ENCODE measurements at regions not wholly inside any gene's neighbourhood (a gene's known extent, or its start where the extent isn't known, plus 50 kb on each side); places are given as distances from the start of the nearest gene placed in this dataset.

GRCh38 chr4:10898072-10898471, 213.5 kb upstream of the CLNK start:
- Mint-ChIP-seq H3K4me3 (no peak overlapping the region), H3K36me3 (ENCODE audit: low read depth) (no peaks in the 10 kb centered on the region), H3K4me1 (peaks cover 9% of the 10 kb centered on the region), H3K27ac (peak overlapping the region; percentile 44), H3K9me3 (peaks cover 7% of the 10 kb centered on the region), H3K27me3 (no peaks in the 10 kb centered on the region)
- ATAC-seq (no peak), DNase-seq (no peak)

DNA sequence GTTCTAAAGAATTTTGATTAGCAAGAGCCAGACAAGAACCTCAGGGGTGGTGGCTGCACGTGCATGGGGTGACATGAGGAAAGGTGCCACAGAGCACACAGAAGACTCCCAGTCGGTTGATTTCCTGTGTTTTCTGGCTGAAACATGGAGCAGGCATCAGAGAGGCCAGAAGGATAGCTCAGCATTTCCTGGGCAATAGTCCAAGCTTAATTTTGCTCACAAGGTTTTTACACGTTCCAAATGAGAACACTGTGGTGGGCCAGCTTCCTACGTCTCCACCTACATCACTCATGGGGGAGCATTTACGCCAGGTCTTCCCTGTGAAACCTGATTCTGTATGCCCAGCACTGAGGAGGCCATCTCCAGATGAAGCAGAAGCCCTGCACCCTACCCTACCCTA, 212.5 kb upstream of the CLNK start:
- DNase-seq (no peak), ATAC-seq (no peak)
- Mint-ChIP-seq H3K27me3 (no peaks in the 10 kb centered on the region), H3K27ac (no peak overlapping the region), H3K36me3 (ENCODE audit: low read depth) (no peaks in the 10 kb centered on the region), H3K4me3 (no peak overlapping the region), H3K9me3 (peaks cover 7% of the 10 kb centered on the region), H3K4me1 (peaks cover 9% of the 10 kb centered on the region)

DNA sequence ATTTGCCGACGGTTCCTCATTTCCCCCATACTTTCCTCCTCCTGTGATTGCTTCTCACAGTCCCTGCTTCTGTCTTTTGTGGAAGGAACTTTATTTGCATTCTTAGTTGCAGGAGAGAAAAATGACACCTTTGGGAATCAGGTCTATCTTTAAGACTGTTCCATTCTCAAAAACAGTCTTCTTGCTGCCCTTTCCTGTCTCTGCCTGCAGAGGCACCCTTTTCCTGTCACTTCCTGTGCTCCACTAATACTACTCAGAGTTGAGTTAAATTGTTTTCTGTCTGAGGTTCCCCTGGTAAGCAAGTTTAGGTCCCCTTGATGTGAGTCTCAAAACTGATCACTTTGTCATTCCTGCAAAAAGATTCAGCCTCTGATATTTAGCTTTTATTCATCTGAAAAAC, 208.8 kb upstream of the CLNK start:
- Mint-ChIP-seq H3K27ac (no peak overlapping the region), H3K27me3 (no peaks in the 10 kb centered on the region), H3K36me3 (ENCODE audit: low read depth) (no peaks in the 10 kb centered on the region), H3K4me3 (no peak overlapping the region), H3K9me3 (peaks cover 3% of the 10 kb centered on the region), H3K4me1 (peaks cover 9% of the 10 kb centered on the region)
- ATAC-seq (no peak), DNase-seq (no peak)

GRCh38 chr4:10891866-10892265, 207.3 kb upstream of the CLNK start:
- H3K4me1 Mint-ChIP-seq, result peaks cover 7% of the 10 kb centered on the region
- no peak for ATAC-seq
- no peaks in the 10 kb centered on the region for H3K9me3 Mint-ChIP-seq
- no peaks in the 10 kb centered on the region for H3K36me3 Mint-ChIP-seq (ENCODE audit: low read depth)
- no peak overlapping the region for H3K4me3 Mint-ChIP-seq
- H3K27me3 Mint-ChIP-seq, result no peaks in the 10 kb centered on the region
- no peak for DNase-seq
- no peak overlapping the region for H3K27ac Mint-ChIP-seq

- Mint-ChIP-seq H3K27me3 (no peaks in the 10 kb centered on the region), H3K9me3 (no peaks in the 10 kb centered on the region), H3K4me3 (no peak overlapping the region), H3K4me1 (peaks cover 7% of the 10 kb centered on the region), H3K27ac (no peak overlapping the region), H3K36me3 (ENCODE audit: low read depth) (no peaks in the 10 kb centered on the region)
- DNase-seq (no peak), ATAC-seq (no peak)
These were observed 205.3 kb upstream of the CLNK start for GRCh38 chr4:10889819-10890218.

DNA sequence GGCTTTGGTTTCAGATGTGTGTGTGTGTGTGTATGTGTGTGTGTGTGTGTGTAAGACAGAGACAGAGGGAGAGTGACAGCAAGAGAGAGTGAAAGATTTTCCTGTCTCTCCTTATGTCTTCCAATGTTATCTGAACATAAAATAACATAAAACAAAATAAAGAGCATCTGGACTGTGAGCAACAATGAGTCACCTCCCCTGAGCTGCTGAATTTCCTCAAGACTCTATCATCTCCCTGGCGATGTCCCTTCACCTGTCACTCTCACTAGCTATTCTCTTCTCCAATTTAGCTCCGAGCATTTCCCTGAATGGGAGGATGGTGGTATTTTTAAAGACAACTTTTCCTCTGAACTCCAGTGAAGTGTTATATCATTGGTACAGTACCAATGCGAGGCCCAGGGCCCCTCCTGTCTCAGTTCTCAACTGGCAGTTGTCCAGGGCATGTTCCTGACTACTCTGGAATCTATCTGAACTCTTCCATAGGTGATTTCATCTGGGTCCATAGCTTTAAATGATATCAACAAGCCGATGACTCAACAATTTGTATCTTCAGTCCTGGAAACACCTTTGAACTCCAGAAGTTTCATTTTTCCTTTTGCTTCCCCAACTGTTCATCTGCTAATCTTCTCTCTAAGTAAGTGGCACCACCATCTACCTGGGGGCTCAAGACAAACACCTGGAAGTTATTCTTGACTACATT, 195.0 kb upstream of the CLNK start:
- ATAC-seq, result no peak
- DNase-seq, result no peak
- H3K36me3 Mint-ChIP-seq (ENCODE audit: low read depth), result no peaks in the 10 kb centered on the region
- H3K27me3 Mint-ChIP-seq, result no peaks in the 10 kb centered on the region
- H3K9me3 Mint-ChIP-seq, result no peaks in the 10 kb centered on the region
- H3K27ac Mint-ChIP-seq, result no peak overlapping the region
- no peaks in the 10 kb centered on the region for H3K4me1 Mint-ChIP-seq
- H3K4me3 Mint-ChIP-seq, result no peak overlapping the region

DNA sequence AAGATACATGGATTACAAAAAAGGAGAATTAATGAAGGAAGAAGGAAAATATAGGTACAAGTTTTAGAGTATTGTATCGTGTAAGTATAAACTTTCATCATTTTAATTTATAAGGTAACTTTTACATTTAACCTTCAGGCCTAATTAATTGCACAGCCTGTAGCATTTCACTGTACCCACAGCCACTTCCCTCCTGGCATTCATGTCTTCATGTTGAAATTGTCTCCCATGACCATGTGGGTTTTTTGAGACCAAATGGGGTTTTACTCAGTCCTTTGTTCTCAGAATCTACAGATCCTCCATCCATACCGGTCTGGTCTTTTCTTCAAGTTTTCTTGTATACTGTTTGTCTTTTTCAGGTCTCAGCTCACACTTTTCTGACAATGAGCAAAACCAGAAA, 194.3 kb upstream of the CLNK start:
- Mint-ChIP-seq H3K9me3 (no peaks in the 10 kb centered on the region), H3K27ac (no peak overlapping the region), H3K36me3 (ENCODE audit: low read depth) (no peaks in the 10 kb centered on the region), H3K4me3 (no peak overlapping the region), H3K4me1 (no peaks in the 10 kb centered on the region), H3K27me3 (no peaks in the 10 kb centered on the region)
- ATAC-seq (no peak), DNase-seq (no peak)

DNA sequence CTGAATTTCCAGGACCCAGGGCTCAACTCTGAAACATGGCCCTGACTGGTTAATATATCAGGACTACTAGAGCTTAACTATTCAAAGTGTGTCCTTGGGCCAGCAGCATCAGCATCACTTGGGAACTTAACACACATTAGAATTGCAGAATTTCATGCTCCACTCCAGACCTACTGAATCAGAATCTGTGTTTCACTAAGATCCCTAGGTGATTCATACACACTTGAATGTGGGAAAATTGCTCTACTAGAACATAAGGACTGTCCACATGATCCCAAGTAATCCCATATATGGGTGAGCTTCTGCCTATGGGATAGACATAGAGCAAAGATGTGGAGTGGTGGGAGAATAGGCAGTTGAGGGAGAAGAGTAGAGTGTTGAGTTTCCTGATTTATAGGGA, 192.5 kb upstream of the CLNK start:
- DNase-seq (no peak), ATAC-seq (no peak)
- Mint-ChIP-seq H3K27me3 (no peaks in the 10 kb centered on the region), H3K27ac (no peak overlapping the region), H3K9me3 (no peaks in the 10 kb centered on the region), H3K4me3 (no peak overlapping the region), H3K4me1 (peaks cover 2% of the 10 kb centered on the region), H3K36me3 (ENCODE audit: low read depth) (no peaks in the 10 kb centered on the region)

GRCh38 chr4:10875144-10875799, 190.7 kb upstream of the CLNK start:
- peaks cover 2% of the 10 kb centered on the region for H3K4me1 Mint-ChIP-seq
- ATAC-seq (no peak), DNase-seq (no peak)
- no peaks in the 10 kb centered on the region for H3K9me3 Mint-ChIP-seq
- no peaks in the 10 kb centered on the region for H3K36me3 Mint-ChIP-seq (ENCODE audit: low read depth)
- no peak overlapping the region for H3K27ac Mint-ChIP-seq
- H3K27me3 Mint-ChIP-seq, result no peaks in the 10 kb centered on the region
- no peak overlapping the region for H3K4me3 Mint-ChIP-seq

DNA sequence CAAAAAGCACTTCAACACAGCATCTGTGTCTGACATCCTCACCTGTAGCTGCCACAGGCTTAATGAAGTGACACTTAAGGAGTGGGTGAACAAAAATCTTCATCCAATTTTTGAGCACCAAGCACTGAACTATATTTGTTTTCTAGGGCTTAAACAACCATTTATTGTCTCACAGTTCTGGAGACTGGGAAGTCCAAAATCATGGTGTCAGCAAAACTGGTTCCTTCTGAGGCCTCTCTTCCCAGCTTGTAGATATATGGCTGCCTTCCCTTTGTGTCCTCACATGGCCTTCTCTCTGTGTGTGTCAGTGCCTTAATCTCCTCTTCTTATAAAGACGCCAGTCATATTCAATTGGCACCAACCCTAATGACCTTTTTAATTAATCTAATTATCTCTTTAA, 189.2 kb upstream of the CLNK start:
- no peak overlapping the region for H3K27ac Mint-ChIP-seq
- peaks cover 2% of the 10 kb centered on the region for H3K4me1 Mint-ChIP-seq
- H3K4me3 Mint-ChIP-seq, result no peak overlapping the region
- DNase-seq (no peak), ATAC-seq (no peak)
- H3K36me3 Mint-ChIP-seq (ENCODE audit: low read depth), result no peaks in the 10 kb centered on the region
- H3K27me3 Mint-ChIP-seq, result no peaks in the 10 kb centered on the region
- no peaks in the 10 kb centered on the region for H3K9me3 Mint-ChIP-seq

GRCh38 chr4:10872833-10873517, 188.4 kb upstream of the CLNK start:
- H3K27ac Mint-ChIP-seq, result no peak overlapping the region
- no peaks in the 10 kb centered on the region for H3K27me3 Mint-ChIP-seq
- H3K36me3 Mint-ChIP-seq (ENCODE audit: low read depth), result no peaks in the 10 kb centered on the region
- H3K4me3 Mint-ChIP-seq, result no peak overlapping the region
- no peak for DNase-seq
- H3K9me3 Mint-ChIP-seq, result no peaks in the 10 kb centered on the region
- no peak for ATAC-seq
- H3K4me1 Mint-ChIP-seq, result peaks cover 2% of the 10 kb centered on the region

- Mint-ChIP-seq H3K27me3 (no peaks in the 10 kb centered on the region), H3K36me3 (ENCODE audit: low read depth) (no peaks in the 10 kb centered on the region), H3K9me3 (no peaks in the 10 kb centered on the region), H3K4me1 (no peaks in the 10 kb centered on the region), H3K27ac (no peak overlapping the region), H3K4me3 (no peak overlapping the region)
- ATAC-seq, result no peak
- no peak for DNase-seq
These were observed 182.1 kb upstream of the CLNK start for GRCh38 chr4:10866666-10867065.

- H3K27ac Mint-ChIP-seq, result no peak overlapping the region
- H3K27me3 Mint-ChIP-seq, result no peaks in the 10 kb centered on the region
- peaks cover 2% of the 10 kb centered on the region for H3K36me3 Mint-ChIP-seq (ENCODE audit: low read depth)
- ATAC-seq (no peak), DNase-seq (no peak)
- no peak overlapping the region for H3K4me3 Mint-ChIP-seq
- H3K4me1 Mint-ChIP-seq, result no peaks in the 10 kb centered on the region
- H3K9me3 Mint-ChIP-seq, result peaks cover 14% of the 10 kb centered on the region
These were observed 176.5 kb upstream of the CLNK start for GRCh38 chr4:10861036-10861435.

DNA sequence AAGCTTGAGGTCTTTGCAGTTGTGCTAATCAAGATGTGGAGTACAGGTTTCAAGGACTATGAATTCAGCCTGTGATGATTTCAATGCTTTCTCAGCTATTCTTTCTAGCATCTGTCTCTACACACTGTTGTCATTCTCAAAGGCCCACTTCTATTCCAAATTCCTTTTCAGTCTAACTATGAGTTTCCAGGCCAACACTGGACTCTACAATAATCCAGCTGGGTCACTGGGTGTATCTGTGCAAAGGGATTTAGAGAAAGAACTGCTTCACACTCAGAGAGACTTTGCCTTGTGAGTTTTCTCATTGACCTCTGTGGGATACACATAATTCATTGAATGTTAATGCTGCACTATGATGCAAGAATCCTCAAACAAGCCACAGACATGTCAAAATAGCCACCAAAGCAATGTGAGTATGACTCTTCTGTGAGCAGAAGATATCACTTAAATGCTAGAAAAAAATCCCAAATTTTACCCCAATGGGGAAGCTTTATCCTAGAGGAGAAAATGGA, 171.8 kb upstream of the CLNK start:
- ATAC-seq (no peak), DNase-seq (no peak)
- Mint-ChIP-seq H3K36me3 (ENCODE audit: low read depth) (peaks cover 2% of the 10 kb centered on the region), H3K4me3 (no peak overlapping the region), H3K4me1 (no peaks in the 10 kb centered on the region), H3K9me3 (peaks cover 14% of the 10 kb centered on the region), H3K27me3 (peaks cover 4% of the 10 kb centered on the region), H3K27ac (no peak overlapping the region)

DNA sequence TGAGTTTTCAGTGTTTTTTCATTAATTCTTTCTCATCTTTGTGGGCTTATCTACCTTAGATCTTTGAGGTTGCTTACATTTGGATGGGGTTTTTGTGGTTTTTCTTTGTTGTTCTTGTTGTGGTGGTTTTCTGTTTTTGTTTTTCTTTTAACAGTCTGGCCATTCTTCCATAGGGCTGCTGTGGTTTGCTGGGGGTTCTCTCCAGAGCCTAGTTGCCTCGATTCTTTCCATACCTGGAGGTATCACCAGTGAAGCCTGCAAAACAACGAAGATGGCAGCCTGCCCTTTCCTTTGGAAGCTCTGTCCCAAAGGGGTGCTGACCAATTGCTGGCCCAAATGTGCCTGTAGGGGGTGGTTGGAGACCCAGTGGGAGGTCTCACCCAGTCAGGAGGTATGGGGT, 168.6 kb upstream of the CLNK start:
- ATAC-seq (no peak), DNase-seq (no peak)
- Mint-ChIP-seq H3K36me3 (ENCODE audit: low read depth) (no peaks in the 10 kb centered on the region), H3K4me1 (no peaks in the 10 kb centered on the region), H3K27ac (no peak overlapping the region), H3K27me3 (peaks cover 7% of the 10 kb centered on the region), H3K9me3 (peaks cover 10% of the 10 kb centered on the region), H3K4me3 (no peak overlapping the region)

All from activated naive CD8-positive, alpha-beta T cell treated with anti-CD3 and anti-CD28 coated beads, Interleukin-2, amount 50 U/mL, for 24 hours (primary cell).